ENCODE measurements at regions not wholly inside any gene's neighbourhood (a gene's known extent, or its start where the extent isn't known, plus 50 kb on each side); places are given as distances from the start of the nearest gene placed in this dataset.

- TF ChIP-seq, protein P1, sequence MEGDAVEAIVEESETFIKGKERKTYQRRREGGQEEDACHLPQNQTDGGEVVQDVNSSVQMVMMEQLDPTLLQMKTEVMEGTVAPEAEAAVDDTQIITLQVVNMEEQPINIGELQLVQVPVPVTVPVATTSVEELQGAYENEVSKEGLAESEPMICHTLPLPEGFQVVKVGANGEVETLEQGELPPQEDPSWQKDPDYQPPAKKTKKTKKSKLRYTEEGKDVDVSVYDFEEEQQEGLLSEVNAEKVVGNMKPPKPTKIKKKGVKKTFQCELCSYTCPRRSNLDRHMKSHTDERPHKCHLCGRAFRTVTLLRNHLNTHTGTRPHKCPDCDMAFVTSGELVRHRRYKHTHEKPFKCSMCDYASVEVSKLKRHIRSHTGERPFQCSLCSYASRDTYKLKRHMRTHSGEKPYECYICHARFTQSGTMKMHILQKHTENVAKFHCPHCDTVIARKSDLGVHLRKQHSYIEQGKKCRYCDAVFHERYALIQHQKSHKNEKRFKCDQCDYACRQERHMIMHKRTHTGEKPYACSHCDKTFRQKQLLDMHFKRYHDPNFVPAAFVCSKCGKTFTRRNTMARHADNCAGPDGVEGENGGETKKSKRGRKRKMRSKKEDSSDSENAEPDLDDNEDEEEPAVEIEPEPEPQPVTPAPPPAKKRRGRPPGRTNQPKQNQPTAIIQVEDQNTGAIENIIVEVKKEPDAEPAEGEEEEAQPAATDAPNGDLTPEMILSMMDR (IDR thresholded peaks at IDR 0.05), result no peak
- TF ChIP-seq POLR2A (IDR thresholded peaks at IDR 0.05) (no peak), EP300 (IDR thresholded peaks at IDR 0.05) (no peak)
Measured at GRCh38 chr6:15741405-15741804, 78.6 kb upstream of the DTNBP1 start.

Measured in ovary (tissue), 3 donors.